NCI-H146 treated with DMSO at 0.1 percent for 48 hours (cell line): ENCODE measurements at regions not wholly inside any gene's neighbourhood (a gene's known extent, or its start where the extent isn't known, plus 50 kb on each side); places are given as distances from the start of the nearest gene placed in this dataset.

Experiments used
- DNase-seq: peaks from one replicate; lab custom pipeline; 2025; ENCODE audit not compliant: unreplicated experiment; lab: John Stamatoyannopoulos, UW

DNA sequence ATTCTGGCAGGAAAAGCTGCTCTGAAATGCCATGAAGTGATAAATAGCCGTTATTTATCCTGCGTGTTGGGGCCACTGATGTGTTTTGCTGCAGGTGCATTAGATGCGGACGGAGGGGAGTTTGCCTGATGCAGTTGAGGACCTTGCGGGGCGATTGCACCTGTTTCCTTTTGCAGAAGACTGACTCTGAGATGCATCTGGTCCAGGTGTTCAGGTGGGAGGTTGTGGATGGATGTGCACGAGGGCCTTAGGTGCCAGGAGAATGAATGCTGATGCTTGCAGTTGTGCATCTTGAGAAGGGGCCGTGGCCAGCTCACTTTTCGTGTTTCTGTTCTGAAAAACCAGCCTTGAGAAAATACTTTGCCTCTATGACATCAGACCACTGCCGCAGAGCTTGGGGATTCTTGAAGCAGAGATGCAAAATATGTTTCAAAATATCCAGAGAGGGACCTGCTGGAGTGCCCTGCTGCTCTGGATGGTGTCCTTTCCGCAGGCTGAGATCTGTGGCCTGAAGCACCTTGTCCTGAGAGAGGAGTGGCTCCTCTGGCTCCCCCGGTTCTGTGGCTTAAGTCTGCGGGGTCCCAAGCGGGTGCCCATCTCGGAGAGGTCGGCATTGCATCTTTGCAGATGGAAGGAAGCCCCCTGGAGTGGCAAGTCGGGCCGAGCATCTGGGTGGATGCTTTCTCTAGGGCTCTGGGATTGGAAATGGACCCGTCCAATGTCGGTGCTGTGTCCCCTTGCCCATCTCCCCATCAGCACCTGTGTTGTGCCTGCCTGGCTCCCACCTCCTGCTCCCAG lies 1031.1 kb downstream of the TBC1D22A start:
- no peak for DNase-seq

- no peak for DNase-seq
Measured at GRCh38 chr22:47789171-47789570, 1026.7 kb downstream of the TBC1D22A start.

- DNase-seq, result no peak
Measured at GRCh38 chr22:47788461-47788860, 1026.0 kb downstream of the TBC1D22A start.

- no peak for DNase-seq
Measured at GRCh38 chr22:47787501-47788227, 1025.2 kb downstream of the TBC1D22A start.

DNA sequence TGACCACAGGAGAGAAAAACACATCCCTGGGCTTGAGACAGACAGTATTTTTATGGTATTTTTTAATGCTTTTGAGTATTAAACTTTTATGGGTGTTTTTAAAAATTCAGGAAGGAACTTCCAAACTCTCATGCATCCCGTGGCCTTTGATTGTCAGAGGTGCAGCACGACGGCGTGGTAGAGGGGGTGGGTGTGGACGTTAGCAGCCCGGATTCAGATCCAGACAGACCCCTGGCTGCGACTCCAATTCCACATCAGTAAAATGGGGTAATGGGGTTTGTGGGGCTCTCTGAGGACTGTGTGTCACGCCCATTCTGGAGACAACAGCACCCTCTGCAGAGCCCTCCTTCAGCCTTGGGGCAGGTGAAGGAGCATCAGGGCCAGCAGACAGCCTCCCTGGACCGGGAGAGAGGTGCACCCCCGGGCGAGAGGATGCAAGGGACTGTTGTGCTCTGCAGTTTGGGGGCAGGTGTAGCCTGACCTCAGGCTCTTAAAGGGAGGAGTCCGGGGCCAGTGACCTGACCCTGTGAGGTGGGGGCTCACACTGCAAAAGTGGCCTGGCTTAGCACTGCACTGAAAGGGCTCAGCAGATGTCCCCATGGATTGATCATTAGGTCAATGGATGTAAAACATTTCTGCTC lies 1024.3 kb downstream of the TBC1D22A start:
- no peak for DNase-seq

GRCh38 chr22:47784991-47785390 lies 1022.5 kb downstream of the TBC1D22A start:
- no peak for DNase-seq

- DNase-seq, result no peak
Measured at GRCh38 chr22:47784367-47784983, 1022.0 kb downstream of the TBC1D22A start.

DNA sequence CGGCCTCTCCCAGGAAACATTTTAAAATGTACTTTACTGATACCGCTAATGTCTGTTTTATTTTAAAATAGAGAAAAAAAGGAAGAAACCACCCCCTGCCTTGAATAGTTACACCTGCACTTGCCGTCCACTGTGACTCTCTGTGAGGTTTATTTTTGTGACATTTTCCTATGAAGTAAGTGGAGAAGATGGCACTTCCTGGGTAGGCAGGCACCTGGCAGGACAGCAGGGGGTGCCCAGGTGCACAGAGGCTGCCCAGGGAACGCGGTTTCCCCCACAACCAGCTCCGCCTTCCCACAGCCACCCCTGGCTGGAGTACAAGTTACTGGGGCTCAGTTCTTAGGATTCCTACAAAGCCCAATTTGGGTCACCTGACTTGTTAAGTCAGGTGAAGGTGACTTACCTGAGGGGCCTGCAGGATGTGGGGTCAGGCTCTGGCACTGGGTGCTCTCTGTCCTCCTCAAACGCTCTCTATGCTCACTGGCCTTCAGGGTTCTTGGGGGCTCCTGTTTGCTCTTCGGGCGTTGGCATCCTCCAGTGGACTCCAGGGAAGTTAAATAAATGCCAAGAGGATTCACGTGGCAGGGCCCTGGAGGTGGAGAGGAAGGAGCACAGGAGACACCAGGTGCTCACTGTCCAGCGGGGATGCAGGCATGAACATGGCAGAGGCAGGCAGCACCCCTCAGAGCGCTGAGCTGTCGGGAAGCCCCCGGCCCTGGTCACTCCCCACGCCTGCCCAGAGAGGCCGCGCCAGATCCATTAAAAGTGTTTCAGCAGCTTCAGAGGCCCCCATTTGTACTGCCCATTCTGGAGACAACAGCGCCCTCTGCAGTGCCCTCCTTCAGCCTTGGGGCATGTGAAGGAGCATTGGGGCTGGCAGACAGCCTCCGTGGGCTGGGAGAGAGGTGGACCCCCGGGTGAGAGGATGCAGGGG lies 1021.2 kb downstream of the TBC1D22A start:
- no peak for DNase-seq

DNA sequence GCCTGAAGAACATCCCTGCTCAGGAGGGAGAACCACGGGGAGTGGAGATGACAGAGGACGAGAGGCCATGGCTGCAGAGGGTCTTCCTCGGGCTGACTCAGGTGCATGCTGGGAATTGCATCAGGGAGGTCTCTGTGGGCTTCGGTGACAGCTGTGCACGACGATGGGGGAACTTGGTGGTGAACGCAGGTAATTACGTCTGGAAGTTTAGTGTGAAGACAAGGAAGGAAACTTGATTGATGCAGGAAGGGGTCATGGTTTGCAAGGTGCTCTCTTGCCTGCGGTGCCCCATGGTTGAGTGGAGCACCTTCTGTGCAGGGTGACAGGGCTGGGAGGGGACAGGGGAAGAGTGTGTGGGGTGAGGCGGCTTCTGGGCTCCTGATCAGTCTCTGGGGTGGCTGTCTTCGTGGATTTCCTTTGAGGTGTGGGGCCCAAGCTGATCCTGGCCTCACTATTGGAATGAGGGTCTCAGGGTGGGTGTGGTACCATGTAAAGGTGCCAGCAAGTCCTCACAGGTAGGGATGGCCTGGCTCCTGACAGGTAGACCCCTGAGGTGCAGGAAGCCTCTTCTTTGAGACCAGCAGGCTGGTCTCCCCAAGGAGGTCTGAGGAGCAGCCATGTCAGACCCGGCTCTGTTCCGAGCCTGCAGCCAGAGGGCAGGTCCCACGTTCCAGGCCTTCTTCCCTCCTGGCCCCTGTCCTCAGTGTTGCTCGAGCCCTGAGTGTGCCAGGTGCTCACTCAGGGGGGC lies 1020.1 kb downstream of the TBC1D22A start:
- no peak for DNase-seq

DNA sequence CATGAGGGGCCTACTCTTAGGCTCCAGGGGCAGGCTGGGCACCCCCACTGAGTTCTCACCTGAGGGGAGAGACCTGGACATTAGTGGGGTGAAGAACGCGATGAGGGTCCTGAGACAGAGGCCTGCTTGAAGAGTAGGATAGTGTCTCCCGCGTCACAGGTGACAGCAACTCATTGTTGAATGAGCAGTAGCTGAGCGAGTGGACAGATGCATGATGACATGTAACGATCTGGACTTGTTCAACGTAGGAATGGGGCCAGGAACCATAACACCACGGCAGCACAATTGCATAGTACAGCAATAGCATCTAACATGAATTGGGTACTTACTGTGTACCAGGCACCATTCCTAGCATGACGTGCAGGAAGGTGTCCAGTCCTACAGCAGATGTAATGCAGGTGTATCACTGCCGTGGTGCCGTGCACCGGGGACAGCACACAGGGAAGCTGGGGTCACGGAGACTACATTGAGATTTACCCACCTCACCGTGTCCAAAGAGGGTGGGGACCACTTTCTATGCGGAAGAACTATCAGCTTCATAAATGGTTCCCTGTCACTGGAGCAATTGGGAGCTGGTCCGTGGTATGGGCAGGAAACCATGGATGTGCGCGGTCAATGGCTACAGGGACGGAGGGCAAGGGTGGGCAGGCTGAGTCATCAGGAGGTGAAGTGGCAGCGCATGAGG lies 1019.1 kb downstream of the TBC1D22A start:
- DNase-seq, result no peak

DNA sequence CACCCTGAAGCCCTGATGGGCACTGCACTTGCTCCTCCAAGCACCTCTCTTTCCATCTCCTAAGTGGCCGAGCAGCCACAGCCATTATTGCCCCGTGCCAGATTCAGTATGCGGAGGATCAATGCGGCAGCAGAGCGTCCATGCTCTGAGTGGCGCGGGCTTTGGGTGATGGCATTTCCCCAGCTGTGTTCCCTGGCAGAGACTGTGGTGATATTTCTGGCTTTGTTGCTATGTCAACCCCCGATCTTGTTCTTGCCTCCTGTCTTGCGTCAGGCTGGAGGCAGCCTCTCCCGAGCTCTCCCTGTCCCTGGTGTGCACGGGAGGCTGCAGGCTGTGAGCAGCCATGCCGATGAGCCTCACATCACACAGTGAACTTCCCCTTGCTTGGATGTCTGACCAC lies 1018.6 kb downstream of the TBC1D22A start:
- DNase-seq, result no peak

DNA sequence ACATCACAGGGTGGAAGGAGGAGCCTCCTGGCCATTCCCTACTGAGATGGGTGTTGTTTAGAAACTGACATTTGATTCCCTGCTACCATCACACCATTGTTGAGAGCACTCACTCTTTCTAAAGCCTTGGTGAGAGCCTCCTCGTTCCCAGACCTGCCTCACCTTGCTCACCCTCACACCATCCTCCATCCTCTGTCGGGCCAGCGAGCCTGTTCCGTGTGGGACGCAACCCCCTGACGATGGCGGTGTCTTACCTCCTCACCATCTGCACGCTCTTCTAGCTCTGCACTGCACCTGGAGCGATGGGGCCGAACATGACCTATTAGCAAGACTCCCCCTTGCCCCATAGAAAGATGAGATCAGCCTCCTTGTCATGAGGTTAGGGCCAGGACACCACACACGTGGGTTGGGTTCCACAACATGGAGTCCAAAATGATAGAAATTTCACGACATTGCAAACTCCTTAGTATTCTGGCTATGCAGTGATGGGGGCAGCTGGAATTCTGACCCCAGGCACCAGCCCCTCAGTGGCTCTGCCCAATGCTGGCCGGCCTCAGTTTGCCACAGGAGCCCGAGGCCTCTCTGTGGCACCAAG lies 1017.9 kb downstream of the TBC1D22A start:
- no peak for DNase-seq

- no peak for DNase-seq
Measured at GRCh38 chr22:47779474-47779873, 1017.0 kb downstream of the TBC1D22A start.

DNA sequence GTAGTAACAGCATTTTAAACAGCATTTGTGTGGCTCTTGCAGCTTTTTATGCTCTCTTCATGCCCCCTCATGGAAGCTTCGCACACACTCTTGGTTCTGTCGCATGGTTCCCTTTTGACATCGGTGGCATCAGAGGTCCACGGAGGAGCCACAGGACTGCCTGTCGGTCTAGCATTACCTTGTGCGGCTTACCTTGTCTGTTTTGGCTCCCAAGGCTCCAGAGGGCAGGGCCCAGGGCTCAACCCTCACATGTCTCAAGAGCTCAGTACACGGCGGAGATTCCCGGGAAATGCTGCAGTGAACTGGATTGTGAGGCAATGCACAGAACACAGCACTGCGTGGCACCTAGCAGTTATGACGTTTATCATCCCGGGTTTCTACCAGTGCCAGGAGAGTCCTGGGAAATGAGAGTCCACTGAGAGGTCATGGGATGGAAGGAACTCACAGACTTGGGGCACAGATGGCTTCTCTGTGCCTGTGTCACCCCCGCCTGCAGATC lies 1015.8 kb downstream of the TBC1D22A start:
- no peak for DNase-seq

DNA sequence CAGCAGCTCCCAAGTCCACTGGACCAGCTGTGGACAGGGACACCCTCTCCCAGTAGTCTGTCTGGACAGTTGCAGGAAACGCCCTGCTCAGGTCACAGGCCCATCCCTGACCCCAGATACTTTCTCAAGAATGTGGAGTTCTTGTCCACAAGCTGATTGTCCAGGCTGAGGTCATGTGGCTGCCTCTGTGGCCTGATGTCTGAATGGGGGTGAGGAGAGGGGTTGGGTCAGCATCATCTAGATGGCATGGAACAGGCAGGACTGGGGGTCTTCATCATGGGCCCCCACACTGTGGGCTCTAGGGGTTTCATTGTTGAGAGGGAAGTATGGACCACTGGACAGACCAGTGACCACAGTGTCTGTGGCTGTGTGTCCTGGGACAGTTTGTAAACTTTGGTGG lies 1015.0 kb downstream of the TBC1D22A start:
- no peak for DNase-seq

GRCh38 chr22:47776329-47776728 lies 1013.9 kb downstream of the TBC1D22A start:
- DNase-seq, result no peak

- DNase-seq, result no peak
Measured at GRCh38 chr22:47775686-47776085, 1013.2 kb downstream of the TBC1D22A start.

DNA sequence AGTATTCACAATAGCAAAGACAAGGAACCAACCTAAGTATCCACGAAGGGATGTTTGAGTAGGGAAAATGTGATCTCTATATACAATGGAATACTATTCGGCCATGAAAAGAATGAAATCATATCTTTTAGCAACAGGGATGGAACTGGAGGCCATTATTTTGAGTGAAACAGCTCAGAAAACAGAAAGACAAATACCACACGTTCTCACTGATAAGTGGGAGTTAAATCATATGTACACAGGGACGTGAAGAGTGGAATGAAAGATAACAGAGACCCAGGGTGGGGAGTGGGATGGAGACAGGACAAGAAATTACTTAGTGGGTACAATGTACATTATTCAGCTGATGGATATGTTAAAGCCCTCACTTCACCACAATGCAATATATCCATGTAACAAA lies 1012.7 kb downstream of the TBC1D22A start:
- DNase-seq, result no peak

DNA sequence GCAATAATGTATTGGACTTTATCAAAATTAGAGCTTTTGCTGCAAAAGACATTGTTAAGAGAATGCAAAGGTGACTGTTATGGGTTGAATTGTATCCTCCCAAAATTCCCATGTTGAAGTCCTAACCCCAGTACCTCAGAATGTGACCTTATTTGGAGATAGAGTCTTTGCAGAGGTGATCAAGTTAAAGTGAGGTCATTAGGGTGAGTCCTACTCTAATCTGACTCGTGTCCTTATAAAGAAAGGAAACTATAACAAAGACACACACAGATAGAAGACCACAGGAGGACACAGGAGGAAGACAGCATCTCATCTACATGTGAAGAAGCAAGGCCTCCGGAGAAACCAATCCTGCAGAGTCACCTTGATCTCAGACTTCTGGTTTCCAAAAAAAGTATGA lies 1011.2 kb downstream of the TBC1D22A start:
- DNase-seq, result no peak
